ENCODE measurements at regions not wholly inside any gene's neighbourhood (a gene's known extent, or its start where the extent isn't known, plus 50 kb on each side); places are given as distances from the start of the nearest gene placed in this dataset.
A peak's percentile ranks its signal among the peaks of the same experiment; 100 is the strongest.

- Histone ChIP-seq H3K9me3 (no peaks in the 10 kb centered on the region), H3K4me3 (no peak overlapping the region), H3K27me3 (replicated peaks; ENCODE audit: insufficient read depth) (no peaks in the 10 kb centered on the region), H3K4me1 (replicated peaks) (no peaks in the 10 kb centered on the region), H3K27ac (no peak overlapping the region), H3K36me3 (no peaks in the 10 kb centered on the region)
- intact Hi-C loops (cut with DNase I): no loop called here
- no peak for DNase-seq (ENCODE audit: low spot score)
- 89% methylated on average over 3 of the region's 3 CpGs for WGBS
- TF ChIP-seq CTCF (IDR thresholded peaks at IDR 0.05) (no peak), POLR2AphosphoS5 (IDR thresholded peaks at IDR 0.05) (no peak)
Observed at GRCh38 chr7:96415293-96415940, 93.5 kb upstream of the SLC25A13 start.

- H3K4me1 ChIP-seq (replicated peaks): no peaks in the 10 kb centered on the region
- no peak for TF ChIP-seq POLR2A (IDR thresholded peaks at IDR 0.05)
- peak; percentile 20 for TF ChIP-seq POLR2AphosphoS5 (IDR thresholded peaks at IDR 0.05)
- TF ChIP-seq CTCF (IDR thresholded peaks at IDR 0.05): peak; percentile 14 to 70 (median 54)
- H3K27me3 ChIP-seq (replicated peaks; ENCODE audit: insufficient read depth): no peaks in the 10 kb centered on the region
- H3K4me3 ChIP-seq: no peak overlapping the region
- no peak overlapping the region for H3K27ac ChIP-seq
- 23% methylated on average over 3 of the region's 3 CpGs for WGBS
- peak; percentile 34 for DNase-seq (ENCODE audit: low spot score)
- H3K36me3 ChIP-seq: no peaks in the 10 kb centered on the region
- H3K9me3 ChIP-seq: no peaks in the 10 kb centered on the region
- intact Hi-C loops (cut with DNase I): no loop called here
Observed at GRCh38 chr7:96414931-96415292, 93.0 kb upstream of the SLC25A13 start.

- no peak for DNase-seq (ENCODE audit: low spot score)
- no peak overlapping the region for H3K27ac ChIP-seq
- WGBS: 31% methylated on average over 6 of the region's 6 CpGs
- H3K4me1 ChIP-seq (replicated peaks): no peaks in the 10 kb centered on the region
- H3K27me3 ChIP-seq (replicated peaks; ENCODE audit: insufficient read depth): no peaks in the 10 kb centered on the region
- H3K4me3 ChIP-seq: no peak overlapping the region
- intact Hi-C loops (cut with DNase I): no loop called here
- TF ChIP-seq CTCF (IDR thresholded peaks at IDR 0.05) (no peak), POLR2A (IDR thresholded peaks at IDR 0.05) (no peak), POLR2AphosphoS5 (IDR thresholded peaks at IDR 0.05) (no peak)
- no peaks in the 10 kb centered on the region for H3K9me3 ChIP-seq
- no peaks in the 10 kb centered on the region for H3K36me3 ChIP-seq
Observed at GRCh38 chr7:96410126-96410839, 88.4 kb upstream of the SLC25A13 start.

GRCh38 chr7:96408881-96409280 is 87.0 kb upstream of the SLC25A13 start:
- whole genome bisulfite sequencing: 88% methylated on average over 9 of the region's 9 CpGs
- DNase-seq (ENCODE audit: low spot score): peak; percentile 10
- Histone ChIP-seq H3K4me3 (no peak overlapping the region), H3K36me3 (no peaks in the 10 kb centered on the region), H3K9me3 (no peaks in the 10 kb centered on the region), H3K27ac (no peak overlapping the region), H3K27me3 (replicated peaks; ENCODE audit: insufficient read depth) (no peaks in the 10 kb centered on the region), H3K4me1 (replicated peaks) (no peaks in the 10 kb centered on the region)
- intact Hi-C loops (cut with DNase I): no loop called here
- TF ChIP-seq POLR2AphosphoS5 (IDR thresholded peaks at IDR 0.05): no peak
- TF ChIP-seq POLR2A (IDR thresholded peaks at IDR 0.05): no peak
- no peak for TF ChIP-seq CTCF (IDR thresholded peaks at IDR 0.05)

GRCh38 chr7:96407427-96407826 is 85.5 kb upstream of the SLC25A13 start:
- intact Hi-C loops (cut with DNase I): no loop called here
- no peak for TF ChIP-seq CTCF (IDR thresholded peaks at IDR 0.05)
- TF ChIP-seq POLR2AphosphoS5 (IDR thresholded peaks at IDR 0.05): no peak
- no peak for TF ChIP-seq POLR2A (IDR thresholded peaks at IDR 0.05)
- Histone ChIP-seq H3K27me3 (replicated peaks; ENCODE audit: insufficient read depth) (no peaks in the 10 kb centered on the region), H3K9me3 (no peaks in the 10 kb centered on the region), H3K36me3 (no peaks in the 10 kb centered on the region), H3K27ac (no peak overlapping the region), H3K4me3 (no peak overlapping the region), H3K4me1 (replicated peaks) (no peaks in the 10 kb centered on the region)
- DNase-seq (ENCODE audit: low spot score): no peak
